ENCODE measurements at regions not wholly inside any gene's neighbourhood (a gene's known extent, or its start where the extent isn't known, plus 50 kb on each side); places are given as distances from the start of the nearest gene placed in this dataset.

DNA sequence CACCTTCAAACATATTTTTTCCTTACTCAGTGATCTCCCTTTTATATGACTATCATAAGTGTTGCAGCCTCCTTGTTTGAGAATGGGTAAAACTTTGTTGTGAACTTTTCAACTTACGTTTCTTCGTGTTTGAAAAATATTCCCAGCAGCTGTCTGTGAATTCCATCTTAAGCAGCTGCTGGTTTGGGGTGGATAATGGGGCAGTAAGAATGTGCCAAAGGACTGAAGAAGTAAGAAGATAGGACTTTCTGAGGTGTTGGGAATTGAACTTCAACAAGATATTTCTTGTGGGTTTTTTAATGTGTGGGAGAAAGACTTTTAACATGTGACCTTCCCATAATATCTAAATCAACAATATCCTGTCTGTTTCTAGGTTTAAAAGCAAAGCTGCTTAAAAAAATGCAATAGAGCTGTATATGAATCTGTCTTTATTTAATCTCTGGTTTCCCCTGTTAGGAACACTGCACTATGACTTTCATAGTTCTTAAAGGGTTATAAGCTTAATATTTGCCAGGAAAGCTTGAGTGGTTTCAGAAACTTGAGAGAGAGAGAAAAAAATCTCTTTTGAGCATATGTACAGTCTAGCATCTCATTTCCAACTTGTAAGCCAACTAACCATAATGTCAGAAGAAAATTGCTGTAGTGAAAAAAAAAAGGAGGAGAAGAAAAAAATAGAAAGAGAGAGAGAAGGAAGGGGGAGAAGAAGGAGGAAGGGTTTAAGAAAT is 1659.2 kb upstream of the FLRT2 start:
- H3K36me3 ChIP-seq (ENCODE audit: control insufficient read depth in 2 of 2, insufficient read depth in 1 of 2, low read length in 2 of 2), result no peaks in the 10 kb centered on the region
- H3K27ac ChIP-seq (ENCODE audit: extremely low read depth, low read depth, low read length), result no peak overlapping the region
- no peak overlapping the region for H3K4me3 ChIP-seq (ENCODE audit: low read depth, low read length)
- no peaks in the 10 kb centered on the region for H3K9me3 ChIP-seq (ENCODE audit: control insufficient read depth, insufficient read depth, low read depth, low read length)
- TF ChIP-seq, protein P1, sequence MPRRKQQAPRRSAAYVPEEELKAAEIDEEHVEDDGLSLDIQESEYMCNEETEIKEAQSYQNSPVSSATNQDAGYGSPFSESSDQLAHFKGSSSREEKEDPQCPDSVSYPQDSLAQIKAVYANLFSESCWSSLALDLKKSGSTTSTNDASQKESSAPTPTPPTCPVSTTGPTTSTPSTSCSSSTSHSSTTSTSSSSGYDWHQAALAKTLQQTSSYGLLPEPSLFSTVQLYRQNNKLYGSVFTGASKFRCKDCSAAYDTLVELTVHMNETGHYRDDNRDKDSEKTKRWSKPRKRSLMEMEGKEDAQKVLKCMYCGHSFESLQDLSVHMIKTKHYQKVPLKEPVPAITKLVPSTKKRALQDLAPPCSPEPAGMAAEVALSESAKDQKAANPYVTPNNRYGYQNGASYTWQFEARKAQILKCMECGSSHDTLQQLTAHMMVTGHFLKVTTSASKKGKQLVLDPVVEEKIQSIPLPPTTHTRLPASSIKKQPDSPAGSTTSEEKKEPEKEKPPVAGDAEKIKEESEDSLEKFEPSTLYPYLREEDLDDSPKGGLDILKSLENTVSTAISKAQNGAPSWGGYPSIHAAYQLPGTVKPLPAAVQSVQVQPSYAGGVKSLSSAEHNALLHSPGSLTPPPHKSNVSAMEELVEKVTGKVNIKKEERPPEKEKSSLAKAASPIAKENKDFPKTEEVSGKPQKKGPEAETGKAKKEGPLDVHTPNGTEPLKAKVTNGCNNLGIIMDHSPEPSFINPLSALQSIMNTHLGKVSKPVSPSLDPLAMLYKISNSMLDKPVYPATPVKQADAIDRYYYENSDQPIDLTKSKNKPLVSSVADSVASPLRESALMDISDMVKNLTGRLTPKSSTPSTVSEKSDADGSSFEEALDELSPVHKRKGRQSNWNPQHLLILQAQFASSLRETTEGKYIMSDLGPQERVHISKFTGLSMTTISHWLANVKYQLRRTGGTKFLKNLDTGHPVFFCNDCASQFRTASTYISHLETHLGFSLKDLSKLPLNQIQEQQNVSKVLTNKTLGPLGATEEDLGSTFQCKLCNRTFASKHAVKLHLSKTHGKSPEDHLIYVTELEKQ (tag by site-specific recombination; IDR thresholded peaks at IDR 0.05; ENCODE audit: borderline replicate concordance), result no peak
- TF ChIP-seq ZNF23 (tag by site-specific recombination; IDR thresholded peaks at IDR 0.05; ENCODE audit: borderline replicate concordance), result no peak
- no peak for TF ChIP-seq ZNF202 (tag by site-specific recombination; IDR thresholded peaks at IDR 0.05; ENCODE audit: borderline replicate concordance)
- TF ChIP-seq, protein P2, sequence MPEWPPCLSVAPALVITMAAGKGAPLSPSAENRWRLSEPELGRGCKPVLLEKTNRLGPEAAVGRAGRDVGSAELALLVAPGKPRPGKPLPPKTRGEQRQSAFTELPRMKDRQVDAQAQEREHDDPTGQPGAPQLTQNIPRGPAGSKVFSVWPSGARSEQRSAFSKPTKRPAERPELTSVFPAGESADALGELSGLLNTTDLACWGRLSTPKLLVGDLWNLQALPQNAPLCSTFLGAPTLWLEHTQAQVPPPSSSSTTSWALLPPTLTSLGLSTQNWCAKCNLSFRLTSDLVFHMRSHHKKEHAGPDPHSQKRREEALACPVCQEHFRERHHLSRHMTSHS (tag by site-specific recombination; IDR thresholded peaks at IDR 0.05), result no peak
- no peak for TF ChIP-seq ZNF585B (tag by site-specific recombination; IDR thresholded peaks at IDR 0.05)
- no peak for TF ChIP-seq ZNF174 (tag by site-specific recombination; IDR thresholded peaks at IDR 0.05)
- TF ChIP-seq ZNF830 (tag by site-specific recombination; IDR thresholded peaks at IDR 0.05; ENCODE audit: low read depth), result no peak
- POLR2A ChIA-PET, result interaction anchor here (0.6 kb wide), 1 partner anchor 356 kb away, joined by 3 read pairs; no protein-coding TSS in a partner anchor
- peaks cover 10% of the 10 kb centered on the region; the same call in 1 of the 2 replicates for H3K4me1 ChIP-seq (ENCODE audit: control insufficient read depth, insufficient read depth, low read length)
- CTCF ChIA-PET, result interaction anchor here (0.6 kb wide), 2 partner anchors 114 to 355 kb away, joined by 4 to 5 read pairs; no protein-coding TSS in a partner anchor

DNA sequence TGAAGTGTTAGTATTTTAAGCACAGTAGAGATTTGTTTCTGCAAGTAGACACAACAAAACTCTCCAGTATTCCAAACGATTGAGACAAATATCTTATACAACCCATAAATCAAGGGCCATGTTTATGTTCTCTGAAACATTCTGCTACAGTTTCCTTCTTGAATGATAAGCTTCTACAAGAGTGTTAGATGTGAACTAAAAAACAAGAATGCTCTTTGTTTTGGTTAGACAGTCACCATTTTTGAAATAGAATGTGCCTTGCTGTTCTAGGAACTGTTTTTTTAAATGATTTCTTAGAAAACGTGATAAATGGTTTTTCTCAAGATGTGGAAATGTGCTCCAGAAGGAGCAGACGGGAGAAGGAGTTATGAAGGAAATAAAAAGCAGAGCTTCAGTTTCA is 1656.3 kb upstream of the FLRT2 start:
- Histone ChIP-seq H3K27ac (ENCODE audit: extremely low read depth, low read depth, low read length) (no peak overlapping the region), H3K4me3 (ENCODE audit: low read depth, low read length) (no peak overlapping the region), H3K36me3 (ENCODE audit: control insufficient read depth in 2 of 2, insufficient read depth in 1 of 2, low read length in 2 of 2) (no peaks in the 10 kb centered on the region), H3K4me1 (ENCODE audit: control insufficient read depth, insufficient read depth, low read length) (no peaks in the 10 kb centered on the region), H3K9me3 (ENCODE audit: control insufficient read depth, insufficient read depth, low read depth, low read length) (no peaks in the 10 kb centered on the region)
- TF ChIP-seq KLF8 (tag by site-specific recombination; IDR thresholded peaks at IDR 0.05) (no peak), SP2 (tag by site-specific recombination; IDR thresholded peaks at IDR 0.05) (no peak), GLIS1 (tag by site-specific recombination; IDR thresholded peaks at IDR 0.05) (no peak)
- POLR2A ChIA-PET, result no interaction called here
- CTCF ChIA-PET, result interaction anchor here (0.6 to 1.2 kb wide), 2 partner anchors 9 to 240 kb away, joined by 3 to 4 read pairs; no protein-coding TSS in a partner anchor

DNA sequence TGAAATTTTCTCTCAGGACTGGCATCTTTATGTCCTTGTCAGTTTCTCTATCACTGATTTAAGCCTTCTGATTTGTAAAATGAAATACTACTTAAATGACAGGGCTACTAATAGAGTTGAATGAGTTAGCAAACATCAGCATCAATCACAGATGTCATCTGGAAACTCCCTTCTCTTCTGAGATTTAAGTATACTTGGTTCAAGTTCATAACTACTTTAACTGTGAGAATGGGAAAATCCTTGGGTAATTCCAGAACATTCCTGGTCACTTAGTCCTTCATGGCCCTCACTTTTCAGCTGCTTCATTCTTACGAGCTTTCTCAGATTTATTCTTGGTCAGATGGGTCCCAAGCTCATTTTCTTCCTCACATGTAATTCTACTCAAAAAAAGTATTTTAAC is 1655.3 kb upstream of the FLRT2 start:
- Histone ChIP-seq H3K27ac (ENCODE audit: extremely low read depth, low read depth, low read length) (no peak overlapping the region), H3K4me3 (ENCODE audit: low read depth, low read length) (no peak overlapping the region), H3K36me3 (ENCODE audit: control insufficient read depth in 2 of 2, insufficient read depth in 1 of 2, low read length in 2 of 2) (no peaks in the 10 kb centered on the region), H3K9me3 (ENCODE audit: control insufficient read depth, insufficient read depth, low read depth, low read length) (no peaks in the 10 kb centered on the region), H3K4me1 (ENCODE audit: control insufficient read depth, insufficient read depth, low read length) (no peaks in the 10 kb centered on the region)
- ChIA-PET CTCF (interaction anchor here (1.2 kb wide), 1 partner anchor 239 kb away, joined by 4 read pairs; no protein-coding TSS in a partner anchor), POLR2A (no interaction called here)
- TF ChIP-seq ZNF571 (tag by site-specific recombination; IDR thresholded peaks at IDR 0.05), result no peak
- TF ChIP-seq SALL2 (tag by site-specific recombination; IDR thresholded peaks at IDR 0.05; ENCODE audit: borderline replicate concordance), result no peak
- no peak for TF ChIP-seq ZNF214 (tag by site-specific recombination; IDR thresholded peaks at IDR 0.05; ENCODE audit: borderline replicate concordance)
- no peak for TF ChIP-seq ZNF776 (tag by site-specific recombination; IDR thresholded peaks at IDR 0.05; ENCODE audit: borderline replicate concordance)
- TF ChIP-seq, protein P3, sequence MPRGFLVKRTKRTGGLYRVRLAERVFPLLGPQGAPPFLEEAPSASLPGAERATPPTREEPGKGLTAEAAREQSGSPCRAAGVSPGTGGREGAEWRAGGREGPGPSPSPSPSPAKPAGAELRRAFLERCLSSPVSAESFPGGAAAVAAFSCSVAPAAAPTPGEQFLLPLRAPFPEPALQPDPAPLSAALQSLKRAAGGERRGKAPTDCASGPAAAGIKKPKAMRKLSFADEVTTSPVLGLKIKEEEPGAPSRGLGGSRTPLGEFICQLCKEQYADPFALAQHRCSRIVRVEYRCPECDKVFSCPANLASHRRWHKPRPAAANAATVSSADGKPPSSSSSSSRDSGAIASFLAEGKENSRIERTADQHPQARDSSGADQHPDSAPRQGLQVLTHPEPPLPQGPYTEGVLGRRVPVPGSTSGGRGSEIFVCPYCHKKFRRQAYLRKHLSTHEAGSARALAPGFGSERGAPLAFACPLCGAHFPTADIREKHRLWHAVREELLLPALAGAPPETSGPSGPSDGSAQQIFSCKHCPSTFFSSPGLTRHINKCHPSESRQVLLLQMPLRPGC (tag by site-specific recombination; IDR thresholded peaks at IDR 0.05), result no peak
- TF ChIP-seq, protein P4, sequence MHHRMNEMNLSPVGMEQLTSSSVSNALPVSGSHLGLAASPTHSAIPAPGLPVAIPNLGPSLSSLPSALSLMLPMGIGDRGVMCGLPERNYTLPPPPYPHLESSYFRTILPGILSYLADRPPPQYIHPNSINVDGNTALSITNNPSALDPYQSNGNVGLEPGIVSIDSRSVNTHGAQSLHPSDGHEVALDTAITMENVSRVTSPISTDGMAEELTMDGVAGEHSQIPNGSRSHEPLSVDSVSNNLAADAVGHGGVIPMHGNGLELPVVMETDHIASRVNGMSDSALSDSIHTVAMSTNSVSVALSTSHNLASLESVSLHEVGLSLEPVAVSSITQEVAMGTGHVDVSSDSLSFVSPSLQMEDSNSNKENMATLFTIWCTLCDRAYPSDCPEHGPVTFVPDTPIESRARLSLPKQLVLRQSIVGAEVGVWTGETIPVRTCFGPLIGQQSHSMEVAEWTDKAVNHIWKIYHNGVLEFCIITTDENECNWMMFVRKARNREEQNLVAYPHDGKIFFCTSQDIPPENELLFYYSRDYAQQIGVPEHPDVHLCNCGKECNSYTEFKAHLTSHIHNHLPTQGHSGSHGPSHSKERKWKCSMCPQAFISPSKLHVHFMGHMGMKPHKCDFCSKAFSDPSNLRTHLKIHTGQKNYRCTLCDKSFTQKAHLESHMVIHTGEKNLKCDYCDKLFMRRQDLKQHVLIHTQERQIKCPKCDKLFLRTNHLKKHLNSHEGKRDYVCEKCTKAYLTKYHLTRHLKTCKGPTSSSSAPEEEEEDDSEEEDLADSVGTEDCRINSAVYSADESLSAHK (tag by site-specific recombination; IDR thresholded peaks at IDR 0.05), result no peak
- no peak for TF ChIP-seq ZNF777 (tag by site-specific recombination; IDR thresholded peaks at IDR 0.05; ENCODE audit: borderline replicate concordance)
